ENCODE measurements at regions not wholly inside any gene's neighbourhood (a gene's known extent, or its start where the extent isn't known, plus 50 kb on each side); places are given as distances from the start of the nearest gene placed in this dataset.

DNA sequence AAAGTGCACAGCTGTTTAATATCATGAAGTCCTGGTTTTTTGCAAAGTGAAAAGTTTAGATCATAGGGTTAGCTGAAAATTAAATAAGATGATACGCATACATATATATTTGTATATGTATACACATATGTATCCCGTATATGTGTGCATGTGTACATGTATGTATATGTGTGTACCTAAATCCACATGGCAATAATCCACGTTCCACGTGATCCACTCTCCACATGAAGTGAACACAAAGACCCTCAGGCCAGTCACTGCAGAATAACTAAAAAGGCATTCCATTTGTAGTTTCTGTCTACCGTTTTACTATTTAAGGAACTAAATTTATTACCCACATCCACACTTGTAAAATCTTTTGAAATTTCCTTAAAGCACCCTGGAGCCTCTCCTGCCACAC is 294.9 kb downstream of the FOXA2 start:
- TF ChIP-seq POLR2A (IDR thresholded peaks at IDR 0.05) = no peak
- TF ChIP-seq CTCF (IDR thresholded peaks at IDR 0.05) = no peak
- no peak for TF ChIP-seq EP300 (IDR thresholded peaks at IDR 0.05)
